Testis (tissue), 2 donors: ENCODE measurements at regions not wholly inside any gene's neighbourhood (a gene's known extent, or its start where the extent isn't known, plus 50 kb on each side); places are given as distances from the start of the nearest gene placed in this dataset.

Source experiments
- DNase-seq: peaks from one replicate; pipeline ENCODE4 v3.0.0-alpha.2; 2019
- H3K27ac ChIP-seq, 2 donors: fragments of 200-600 bp; sonication (generic); one replicate each; pipeline ENCODE4 v1.5.1; 2019
- H3K27me3 ChIP-seq: fragments of 200-600 bp; sonication (generic); one replicate; pipeline ENCODE4 v1.5.1; 2019
- H3K36me3 ChIP-seq: fragments of 200-600 bp; sonication (generic); one replicate; pipeline ENCODE4 v1.5.1; 2017; ENCODE audit warnings: low read depth; ENCODE audit errors: missing control alignments
- H3K4me1 ChIP-seq: fragments of 200-600 bp; sonication (generic); one replicate; pipeline ENCODE4 v1.5.1; 2019
- H3K4me3 ChIP-seq, 2 donors: fragments of 200-600 bp; sonication (generic); one replicate each; pipeline ENCODE4 v1.5.1; 2017 to 2019
- H3K9me3 ChIP-seq: fragments of 200-600 bp; sonication (generic); one replicate; pipeline ENCODE4 v1.5.1; 2017
- POLR2A ChIP-seq: fragments of 450-650 bp; IDR thresholded peaks from one replicate; pipeline ENCODE4 v1.6.1; 2017; ENCODE audit warnings: antibody characterized with exemption, mild to moderate bottlenecking, moderate library complexity
- WGBS, 2 donors: methylation state at CpG; one replicate each; pipeline ENCODE4 v1.1.5; 2018; 5-methylcytosine and 5-hydroxymethylcytosine counted together
- intact Hi-C: fragments of 100-400 bp; cut with DNase I; formaldehyde crosslinking; loops from one replicate; pipeline ENCODE4 v1.15.1; 2023; ENCODE audit warnings: low total_unique reads
- TF ChIP-seq, protein P1 (sequence below), 3 experiments: fragments of 450-650 bp in 2 of 3; fragments of 200-600 bp in 1 of 3; sonication (generic) in 1 of 3; IDR thresholded peaks; one replicate each; pipeline ENCODE4 v1.5.1; 2016 to 2019; ENCODE audit warnings: antibody characterized with exemption in 3 of 3, mild to moderate bottlenecking in 2 of 3, moderate library complexity in 1 of 3

DNA sequence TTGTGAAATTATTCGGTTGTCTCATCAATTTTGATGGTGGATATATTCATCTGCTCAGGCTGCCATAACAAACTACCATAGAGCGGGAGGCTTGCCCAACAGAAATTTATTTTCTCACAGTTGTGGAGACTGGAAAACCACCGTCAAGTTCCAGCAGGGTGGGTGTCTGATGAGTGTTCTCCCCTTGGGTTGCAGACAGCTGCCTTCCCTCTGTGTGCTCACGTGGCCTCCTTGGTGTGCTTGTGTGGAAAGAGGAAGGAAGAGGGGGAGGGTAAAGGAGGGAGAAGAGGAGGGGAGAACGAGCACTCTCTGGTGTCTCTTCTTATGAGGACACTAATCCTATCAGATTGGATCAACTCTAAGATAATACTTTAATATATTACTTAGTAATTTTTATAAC is 123.8 kb upstream of the TEX13D start:
- Histone ChIP-seq H3K27ac (no peak overlapping the region), H3K4me1 (no peaks in the 10 kb centered on the region), H3K27me3 (no peaks in the 10 kb centered on the region), H3K36me3 (no peaks in the 10 kb centered on the region), H3K4me3 (no peak overlapping the region), H3K9me3 (no peaks in the 10 kb centered on the region)
- TF ChIP-seq POLR2A = no peak
- TF ChIP-seq, protein P1, sequence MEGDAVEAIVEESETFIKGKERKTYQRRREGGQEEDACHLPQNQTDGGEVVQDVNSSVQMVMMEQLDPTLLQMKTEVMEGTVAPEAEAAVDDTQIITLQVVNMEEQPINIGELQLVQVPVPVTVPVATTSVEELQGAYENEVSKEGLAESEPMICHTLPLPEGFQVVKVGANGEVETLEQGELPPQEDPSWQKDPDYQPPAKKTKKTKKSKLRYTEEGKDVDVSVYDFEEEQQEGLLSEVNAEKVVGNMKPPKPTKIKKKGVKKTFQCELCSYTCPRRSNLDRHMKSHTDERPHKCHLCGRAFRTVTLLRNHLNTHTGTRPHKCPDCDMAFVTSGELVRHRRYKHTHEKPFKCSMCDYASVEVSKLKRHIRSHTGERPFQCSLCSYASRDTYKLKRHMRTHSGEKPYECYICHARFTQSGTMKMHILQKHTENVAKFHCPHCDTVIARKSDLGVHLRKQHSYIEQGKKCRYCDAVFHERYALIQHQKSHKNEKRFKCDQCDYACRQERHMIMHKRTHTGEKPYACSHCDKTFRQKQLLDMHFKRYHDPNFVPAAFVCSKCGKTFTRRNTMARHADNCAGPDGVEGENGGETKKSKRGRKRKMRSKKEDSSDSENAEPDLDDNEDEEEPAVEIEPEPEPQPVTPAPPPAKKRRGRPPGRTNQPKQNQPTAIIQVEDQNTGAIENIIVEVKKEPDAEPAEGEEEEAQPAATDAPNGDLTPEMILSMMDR (IDR thresholded peaks at IDR 0.05) = no peak
- 40 to 53% methylated on average over 5 of the region's 5 CpGs for WGBS, 2 donors
- intact Hi-C loops = no loop called here
- no peak for DNase-seq

DNA sequence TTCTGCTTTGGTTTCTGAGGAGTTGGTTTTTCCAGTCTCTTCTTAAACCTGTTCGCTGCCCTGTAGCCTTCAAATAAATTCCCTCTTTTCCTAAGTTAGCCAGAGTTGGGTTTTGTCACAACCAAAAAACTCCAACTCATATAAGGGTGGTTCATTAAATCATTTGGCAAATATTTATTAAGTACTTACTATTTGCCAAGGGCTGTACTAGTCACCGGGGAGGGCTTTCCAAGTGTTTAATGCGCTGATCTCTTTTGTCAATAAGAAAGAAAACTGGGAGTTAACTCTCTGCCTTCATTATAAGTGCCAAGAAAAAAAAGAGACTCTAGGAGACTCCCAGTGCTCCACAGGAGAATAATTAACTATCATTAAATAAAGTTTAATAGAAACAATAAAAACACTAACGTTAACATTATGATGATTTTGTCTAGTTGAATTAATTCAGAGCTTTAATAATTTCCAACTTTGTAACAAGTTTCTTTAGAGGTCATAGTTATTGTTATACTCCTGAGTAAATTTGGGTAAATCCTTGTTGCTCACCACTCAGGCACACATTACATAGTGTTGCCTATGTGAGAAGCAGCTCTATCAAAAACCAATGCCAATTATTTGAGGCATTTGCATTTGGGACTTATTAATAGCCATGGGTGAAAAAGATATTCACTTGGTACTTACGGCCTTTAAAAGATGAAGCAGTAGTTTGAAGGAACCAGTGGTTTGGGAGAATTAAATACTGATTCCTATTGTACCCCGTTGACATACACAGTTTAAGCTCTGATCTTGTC is 122.5 kb upstream of the TEX13D start:
- TF ChIP-seq, protein P1 (IDR thresholded peaks at IDR 0.05) = no peak
- TF ChIP-seq POLR2A = no peak
- intact Hi-C loops = no loop called here
- no peak overlapping the region for H3K27ac ChIP-seq
- DNase-seq = no peak
- H3K9me3 ChIP-seq = no peaks in the 10 kb centered on the region
- no peaks in the 10 kb centered on the region for H3K36me3 ChIP-seq
- WGBS, 2 donors = 71 to 75% methylated on average over 5 to 6 of the region's 6 CpGs
- H3K27me3 ChIP-seq = no peaks in the 10 kb centered on the region
- H3K4me1 ChIP-seq = no peaks in the 10 kb centered on the region
- no peak overlapping the region for H3K4me3 ChIP-seq

GRCh38 chrX:124211312-124211942 is 121.0 kb upstream of the TEX13D start:
- no peak for DNase-seq
- intact Hi-C loops = no loop called here
- H3K4me1 ChIP-seq = no peaks in the 10 kb centered on the region
- no peaks in the 10 kb centered on the region for H3K27me3 ChIP-seq
- no peak overlapping the region for H3K4me3 ChIP-seq
- TF ChIP-seq POLR2A = no peak
- TF ChIP-seq, protein P1 (IDR thresholded peaks at IDR 0.05) = no peak
- no peaks in the 10 kb centered on the region for H3K36me3 ChIP-seq
- no peaks in the 10 kb centered on the region for H3K9me3 ChIP-seq
- 66 to 85% methylated on average over 3 of the region's 3 CpGs for WGBS, 2 donors
- H3K27ac ChIP-seq = no peak overlapping the region

GRCh38 chrX:124212622-124213021 is 119.8 kb upstream of the TEX13D start:
- no peak for TF ChIP-seq POLR2A
- TF ChIP-seq, protein P1 (IDR thresholded peaks at IDR 0.05) = no peak
- Histone ChIP-seq H3K27ac (no peak overlapping the region), H3K4me1 (no peaks in the 10 kb centered on the region), H3K4me3 (no peak overlapping the region), H3K27me3 (no peaks in the 10 kb centered on the region), H3K9me3 (no peaks in the 10 kb centered on the region), H3K36me3 (no peaks in the 10 kb centered on the region)
- DNase-seq = no peak
- 63 to 80% methylated on average over 3 of the region's 3 CpGs for WGBS, 2 donors
- intact Hi-C loops = no loop called here
